AG10803 (cell line): ENCODE measurements at regions not wholly inside any gene's neighbourhood (a gene's known extent, or its start where the extent isn't known, plus 50 kb on each side); places are given as distances from the start of the nearest gene placed in this dataset.

Experiments used
- DNase-seq: peaks from one replicate; pipeline ENCODE4 v3.0.0; 2010; ENCODE audit warnings: low read depth
- H3K4me3 ChIP-seq: 2 replicates; pipeline ENCODE4 v1.5.1; 2011; ENCODE audit warnings: mild to moderate bottlenecking, low read length, control low read depth
- CTCF ChIP-seq: conservative IDR thresholded peaks from 2 replicates; pipeline ENCODE4 v1.5.1; 2011; ENCODE audit warnings: mild to moderate bottlenecking, low read length, control low read depth, inconsistent platforms

- no peak for TF ChIP-seq CTCF
- DNase-seq: no peak
- H3K4me3 ChIP-seq: no peak overlapping the region
Measured at GRCh38 chr4:27271555-27271954, 410.9 kb downstream of the STIM2 start.

- no peak for TF ChIP-seq CTCF
- DNase-seq: no peak
- H3K4me3 ChIP-seq: no peak overlapping the region
Measured at GRCh38 chr4:27272217-27272616, 411.6 kb downstream of the STIM2 start.

GRCh38 chr4:27276307-27277073 is 415.8 kb downstream of the STIM2 start:
- no peak for DNase-seq
- no peak overlapping the region for H3K4me3 ChIP-seq
- no peak for TF ChIP-seq CTCF

- peak; percentile 6 for DNase-seq
Measured at GRCh38 chr4:27278615-27279375, 418.2 kb downstream of the STIM2 start.

GRCh38 chr4:27288496-27288895 is 427.9 kb downstream of the STIM2 start:
- DNase-seq: no peak
- no peak overlapping the region for H3K4me3 ChIP-seq
- no peak for TF ChIP-seq CTCF

More at GRCh38 chr4:27278615-27279375, 418.2 kb downstream of the STIM2 start:
- no peak overlapping the region for H3K4me3 ChIP-seq
- no peak for TF ChIP-seq CTCF

GRCh38 chr4:27289704-27290103 is 429.1 kb downstream of the STIM2 start:
- TF ChIP-seq CTCF: no peak
- no peak for DNase-seq
- H3K4me3 ChIP-seq: no peak overlapping the region

GRCh38 chr4:27293831-27294230 is 433.2 kb downstream of the STIM2 start:
- DNase-seq: no peak
- H3K4me3 ChIP-seq: no peak overlapping the region
- TF ChIP-seq CTCF: no peak
